ENCODE measurements at regions not wholly inside any gene's neighbourhood (a gene's known extent, or its start where the extent isn't known, plus 50 kb on each side); places are given as distances from the start of the nearest gene placed in this dataset.

DNA sequence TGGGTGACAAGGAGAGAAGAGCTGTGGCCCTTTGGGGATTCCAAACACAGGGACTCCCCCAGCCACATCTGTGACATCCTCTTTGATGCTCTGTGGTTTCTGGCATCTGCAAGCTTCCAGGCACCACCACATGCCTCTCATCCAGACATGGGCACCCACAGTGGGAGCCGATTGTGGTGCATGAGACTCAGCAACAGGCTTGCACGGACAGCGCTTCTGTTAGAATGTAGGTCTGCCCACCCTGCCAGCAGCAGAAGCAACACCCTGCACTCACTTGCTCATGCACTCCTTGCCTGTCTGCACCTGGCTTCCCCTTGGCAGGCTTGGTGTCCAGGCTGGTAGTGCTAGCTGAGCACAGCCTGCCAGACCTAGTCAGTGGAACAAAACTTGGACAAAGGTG is 735.0 kb upstream of the ZWINT start:
- no peak for TF ChIP-seq GATA2 (CRISPR knock-in tag; IDR thresholded peaks at IDR 0.05)
- TF ChIP-seq SMC3 (IDR thresholded peaks at IDR 0.05; ENCODE audit: low read depth, low read length) = no peak
